ENCODE measurements at regions not wholly inside any gene's neighbourhood (a gene's known extent, or its start where the extent isn't known, plus 50 kb on each side); places are given as distances from the start of the nearest gene placed in this dataset.

DNA sequence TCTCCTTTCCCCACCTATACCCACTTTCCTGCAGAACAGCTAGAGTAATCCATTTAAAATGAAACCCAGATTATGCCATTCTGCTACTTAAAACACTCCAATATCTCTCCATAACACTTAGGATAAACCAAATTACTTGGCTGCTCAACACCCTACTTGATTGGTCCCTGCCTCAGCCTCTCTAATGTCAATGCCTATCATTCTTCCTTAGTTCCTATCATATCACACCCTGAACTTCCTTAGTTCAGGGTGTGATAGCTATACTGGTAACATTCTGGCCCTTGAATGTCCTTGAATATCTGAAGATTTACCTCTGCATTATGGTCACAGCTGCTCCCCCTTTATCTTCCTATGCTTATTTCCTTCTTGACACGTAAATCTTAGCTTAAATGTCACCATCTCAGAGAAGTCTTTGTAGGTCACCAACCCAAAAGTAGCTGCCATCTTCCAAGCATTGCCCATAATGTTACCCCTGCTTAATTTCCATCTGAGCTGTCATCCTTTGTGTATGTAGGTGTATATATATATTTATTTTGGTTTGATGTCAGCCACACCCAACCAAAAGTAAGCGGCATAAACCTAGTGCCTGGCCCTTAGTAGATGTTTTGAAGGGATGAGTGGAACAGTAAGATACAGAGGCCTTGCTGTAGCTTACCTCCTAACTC lies 379.8 kb downstream of the PTPRC start (continued):
- TF ChIP-seq, protein P1, sequence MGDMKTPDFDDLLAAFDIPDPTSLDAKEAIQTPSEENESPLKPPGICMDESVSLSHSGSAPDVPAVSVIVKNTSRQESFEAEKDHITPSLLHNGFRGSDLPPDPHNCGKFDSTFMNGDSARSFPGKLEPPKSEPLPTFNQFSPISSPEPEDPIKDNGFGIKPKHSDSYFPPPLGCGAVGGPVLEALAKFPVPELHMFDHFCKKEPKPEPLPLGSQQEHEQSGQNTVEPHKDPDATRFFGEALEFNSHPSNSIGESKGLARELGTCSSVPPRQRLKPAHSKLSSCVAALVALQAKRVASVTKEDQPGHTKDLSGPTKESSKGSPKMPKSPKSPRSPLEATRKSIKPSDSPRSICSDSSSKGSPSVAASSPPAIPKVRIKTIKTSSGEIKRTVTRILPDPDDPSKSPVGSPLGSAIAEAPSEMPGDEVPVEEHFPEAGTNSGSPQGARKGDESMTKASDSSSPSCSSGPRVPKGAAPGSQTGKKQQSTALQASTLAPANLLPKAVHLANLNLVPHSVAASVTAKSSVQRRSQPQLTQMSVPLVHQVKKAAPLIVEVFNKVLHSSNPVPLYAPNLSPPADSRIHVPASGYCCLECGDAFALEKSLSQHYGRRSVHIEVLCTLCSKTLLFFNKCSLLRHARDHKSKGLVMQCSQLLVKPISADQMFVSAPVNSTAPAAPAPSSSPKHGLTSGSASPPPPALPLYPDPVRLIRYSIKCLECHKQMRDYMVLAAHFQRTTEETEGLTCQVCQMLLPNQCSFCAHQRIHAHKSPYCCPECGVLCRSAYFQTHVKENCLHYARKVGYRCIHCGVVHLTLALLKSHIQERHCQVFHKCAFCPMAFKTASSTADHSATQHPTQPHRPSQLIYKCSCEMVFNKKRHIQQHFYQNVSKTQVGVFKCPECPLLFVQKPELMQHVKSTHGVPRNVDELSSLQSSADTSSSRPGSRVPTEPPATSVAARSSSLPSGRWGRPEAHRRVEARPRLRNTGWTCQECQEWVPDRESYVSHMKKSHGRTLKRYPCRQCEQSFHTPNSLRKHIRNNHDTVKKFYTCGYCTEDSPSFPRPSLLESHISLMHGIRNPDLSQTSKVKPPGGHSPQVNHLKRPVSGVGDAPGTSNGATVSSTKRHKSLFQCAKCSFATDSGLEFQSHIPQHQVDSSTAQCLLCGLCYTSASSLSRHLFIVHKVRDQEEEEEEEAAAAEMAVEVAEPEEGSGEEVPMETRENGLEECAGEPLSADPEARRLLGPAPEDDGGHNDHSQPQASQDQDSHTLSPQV (IDR thresholded peaks at IDR 0.05) = no peak
- TF ChIP-seq GABPA (IDR thresholded peaks at IDR 0.05; ENCODE audit: low read depth) = no peak
- no peak for TF ChIP-seq CHD4 (IDR thresholded peaks at IDR 0.05)
- TF ChIP-seq RELA (IDR thresholded peaks at IDR 0.05; ENCODE audit: borderline replicate concordance, partially characterized antibody) = no peak
- TF ChIP-seq NFYA (IDR thresholded peaks at IDR 0.05; ENCODE audit: borderline replicate concordance, low read depth, low read length) = no peak
- no peak for TF ChIP-seq NFXL1 (IDR thresholded peaks at IDR 0.05; ENCODE audit: borderline replicate concordance)

DNA sequence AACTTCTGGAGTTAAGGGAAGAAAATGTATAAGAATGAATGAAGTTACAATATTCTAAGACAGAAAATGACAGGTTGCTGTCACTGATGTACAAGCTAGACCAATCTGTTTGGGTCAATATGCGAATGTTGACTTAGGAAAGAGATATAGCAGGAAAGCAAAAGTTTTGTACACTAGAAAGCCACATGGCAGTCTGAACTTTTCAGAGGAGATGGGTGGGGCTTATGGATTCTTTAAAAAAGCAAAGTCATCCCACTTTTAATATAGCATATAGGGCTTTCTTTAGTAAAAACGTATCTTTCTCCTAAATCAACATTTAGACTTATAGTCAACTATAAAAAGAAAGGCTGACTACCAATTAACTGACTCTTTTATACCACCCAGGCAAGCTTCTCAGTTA lies 381.2 kb downstream of the PTPRC start:
- FAIRE-seq (no peak), ATAC-seq (no peak), DNase-seq (ENCODE audit: low read depth, low spot score) (no peak)
- 50% methylated on average over 2 of the region's 2 CpGs for WGBS (ENCODE audit: insufficient coverage, insufficient replicate concordance, low lambda C conversion rate, missing lambda C conversion rate)
- H3K79me2 ChIP-seq (ENCODE audit: control insufficient read depth, insufficient read depth, low read length) = no peaks in the 10 kb centered on the region
- H3K4me3 ChIP-seq = no peak overlapping the region
- no peaks in the 10 kb centered on the region for H3K36me3 ChIP-seq (ENCODE audit: control insufficient read depth in 2 of 2, insufficient read depth in 2 of 2, low read length in 1 of 2)
- ChIA-PET CTCF (no interaction called here), SMC1A (ENCODE audit: uncharacterized antibody, unreplicated experiment) (interaction anchor here (1.0 to 1.4 kb wide), 3 partner anchors 8 to 250 kb away, joined by 3 read pairs; no protein-coding TSS in a partner anchor), POLR2A (no interaction called here), RAD21 (ENCODE audit: unreplicated experiment) (no interaction called here)
- BruUV-seq (replicated peaks) = no TSS peak
- no peak overlapping the region for H3K4me2 ChIP-seq (ENCODE audit: control insufficient read depth, insufficient read depth)
- no peak overlapping the region for H3K9ac ChIP-seq (ENCODE audit: control insufficient read depth, insufficient read depth, low read length)
- no peaks in the 10 kb centered on the region for H4K20me1 ChIP-seq (ENCODE audit: control insufficient read depth, insufficient read depth)
- no peaks in the 10 kb centered on the region for H3K9me3 ChIP-seq (replicated peaks; ENCODE audit: control insufficient read depth, insufficient read depth, low read length)
- no peak overlapping the region for H2AFZ ChIP-seq (ENCODE audit: control insufficient read depth, low read depth, low read length)
- intact Hi-C loops (cut with micrococcal nuclease; ENCODE audit: unreplicated experiment) (no loop called here), in situ Hi-C loops (cut with MboI) (no loop called here)
- H3K27ac ChIP-seq (ENCODE audit: control insufficient read depth, insufficient read depth) = no peak overlapping the region
- no peaks in the 10 kb centered on the region for H3K4me1 ChIP-seq (ENCODE audit: control insufficient read depth, insufficient read depth, low read length)
- no peaks in the 10 kb centered on the region for H3K27me3 ChIP-seq (replicated peaks in 1 of 2; ENCODE audit: control insufficient read depth in 2 of 2, insufficient read depth in 2 of 2, low read length in 1 of 2)
- TF ChIP-seq, protein P2, sequence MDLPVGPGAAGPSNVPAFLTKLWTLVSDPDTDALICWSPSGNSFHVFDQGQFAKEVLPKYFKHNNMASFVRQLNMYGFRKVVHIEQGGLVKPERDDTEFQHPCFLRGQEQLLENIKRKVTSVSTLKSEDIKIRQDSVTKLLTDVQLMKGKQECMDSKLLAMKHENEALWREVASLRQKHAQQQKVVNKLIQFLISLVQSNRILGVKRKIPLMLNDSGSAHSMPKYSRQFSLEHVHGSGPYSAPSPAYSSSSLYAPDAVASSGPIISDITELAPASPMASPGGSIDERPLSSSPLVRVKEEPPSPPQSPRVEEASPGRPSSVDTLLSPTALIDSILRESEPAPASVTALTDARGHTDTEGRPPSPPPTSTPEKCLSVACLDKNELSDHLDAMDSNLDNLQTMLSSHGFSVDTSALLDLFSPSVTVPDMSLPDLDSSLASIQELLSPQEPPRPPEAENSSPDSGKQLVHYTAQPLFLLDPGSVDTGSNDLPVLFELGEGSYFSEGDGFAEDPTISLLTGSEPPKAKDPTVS (IDR thresholded peaks at IDR 0.05; ENCODE audit: low read depth, low read length) = no peak
- no peak for TF ChIP-seq RB1 (IDR thresholded peaks at IDR 0.05; ENCODE audit: borderline replicate concordance)
- TF ChIP-seq BHLHE40 (IDR thresholded peaks at IDR 0.05; ENCODE audit: borderline replicate concordance in 1 of 2, low read depth in 2 of 2, low read length in 1 of 2) = no peak
- TF ChIP-seq ATF7 (IDR thresholded peaks at IDR 0.05; ENCODE audit: low read depth) = no peak
- TF ChIP-seq, protein P3, sequence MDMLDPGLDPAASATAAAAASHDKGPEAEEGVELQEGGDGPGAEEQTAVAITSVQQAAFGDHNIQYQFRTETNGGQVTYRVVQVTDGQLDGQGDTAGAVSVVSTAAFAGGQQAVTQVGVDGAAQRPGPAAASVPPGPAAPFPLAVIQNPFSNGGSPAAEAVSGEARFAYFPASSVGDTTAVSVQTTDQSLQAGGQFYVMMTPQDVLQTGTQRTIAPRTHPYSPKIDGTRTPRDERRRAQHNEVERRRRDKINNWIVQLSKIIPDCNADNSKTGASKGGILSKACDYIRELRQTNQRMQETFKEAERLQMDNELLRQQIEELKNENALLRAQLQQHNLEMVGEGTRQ (IDR thresholded peaks at IDR 0.05; ENCODE audit: borderline replicate concordance, low read depth, low read length) = no peak
- TF ChIP-seq POLR2AphosphoS5 (IDR thresholded peaks at IDR 0.05; ENCODE audit: low read length) = no peak
- TF ChIP-seq, protein P4, sequence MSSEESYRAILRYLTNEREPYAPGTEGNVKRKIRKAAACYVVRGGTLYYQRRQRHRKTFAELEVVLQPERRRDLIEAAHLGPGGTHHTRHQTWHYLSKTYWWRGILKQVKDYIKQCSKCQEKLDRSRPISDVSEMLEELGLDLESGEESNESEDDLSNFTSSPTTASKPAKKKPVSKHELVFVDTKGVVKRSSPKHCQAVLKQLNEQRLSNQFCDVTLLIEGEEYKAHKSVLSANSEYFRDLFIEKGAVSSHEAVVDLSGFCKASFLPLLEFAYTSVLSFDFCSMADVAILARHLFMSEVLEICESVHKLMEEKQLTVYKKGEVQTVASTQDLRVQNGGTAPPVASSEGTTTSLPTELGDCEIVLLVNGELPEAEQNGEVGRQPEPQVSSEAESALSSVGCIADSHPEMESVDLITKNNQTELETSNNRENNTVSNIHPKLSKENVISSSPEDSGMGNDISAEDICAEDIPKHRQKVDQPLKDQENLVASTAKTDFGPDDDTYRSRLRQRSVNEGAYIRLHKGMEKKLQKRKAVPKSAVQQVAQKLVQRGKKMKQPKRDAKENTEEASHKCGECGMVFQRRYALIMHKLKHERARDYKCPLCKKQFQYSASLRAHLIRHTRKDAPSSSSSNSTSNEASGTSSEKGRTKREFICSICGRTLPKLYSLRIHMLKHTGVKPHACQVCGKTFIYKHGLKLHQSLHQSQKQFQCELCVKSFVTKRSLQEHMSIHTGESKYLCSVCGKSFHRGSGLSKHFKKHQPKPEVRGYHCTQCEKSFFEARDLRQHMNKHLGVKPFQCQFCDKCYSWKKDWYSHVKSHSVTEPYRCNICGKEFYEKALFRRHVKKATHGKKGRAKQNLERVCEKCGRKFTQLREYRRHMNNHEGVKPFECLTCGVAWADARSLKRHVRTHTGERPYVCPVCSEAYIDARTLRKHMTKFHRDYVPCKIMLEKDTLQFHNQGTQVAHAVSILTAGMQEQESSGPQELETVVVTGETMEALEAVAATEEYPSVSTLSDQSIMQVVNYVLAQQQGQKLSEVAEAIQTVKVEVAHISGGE (CRISPR knock-in tag; IDR thresholded peaks at IDR 0.05) = no peak
